Breast epithelium (tissue), 3 donors: ENCODE measurements at regions not wholly inside any gene's neighbourhood (a gene's known extent, or its start where the extent isn't known, plus 50 kb on each side); places are given as distances from the start of the nearest gene placed in this dataset.

Source experiments
- CTCF ChIP-seq, 3 donors: fragments of 450-650 bp; IDR thresholded peaks; one replicate each; pipeline ENCODE4 v1.5.1; 2016 to 2017; ENCODE audit warnings: antibody characterized with exemption in 3 of 3, mild to moderate bottlenecking in 3 of 3, moderate library complexity in 3 of 3
- POLR2A ChIP-seq: fragments of 450-650 bp; IDR thresholded peaks from one replicate; pipeline ENCODE4 v1.6.1; 2016; ENCODE audit warnings: antibody characterized with exemption, mild to moderate bottlenecking, moderate library complexity

GRCh38 chr5:165859251-165859650, 2353.8 kb downstream of the MAT2B start:
- TF ChIP-seq CTCF (IDR thresholded peaks at IDR 0.05) (no peak), POLR2A (no peak)
